Tibial nerve (tissue), 4 donors: ENCODE measurements at regions not wholly inside any gene's neighbourhood (a gene's known extent, or its start where the extent isn't known, plus 50 kb on each side); places are given as distances from the start of the nearest gene placed in this dataset.

ENCODE experiments used
- DNase-seq, 2 donors: peaks; one replicate each; pipeline ENCODE4 v3.0.0-alpha.2; 2019; ENCODE audit warnings: low spot score in 2 of 2
- H3K27ac ChIP-seq, 4 donors: fragments of 200-600 bp; sonication (generic) in 3 of 4; one replicate each; pipeline ENCODE4 v1.5.1; 2017 to 2019; ENCODE audit warnings: mild to moderate bottlenecking in 1 of 4
- H3K27me3 ChIP-seq, 2 donors: fragments of 200-600 bp; sonication (generic) in 1 of 2; one replicate each; pipeline versions ENCODE4 v1.5.1 to v1.6.0; 2017 to 2019
- H3K36me3 ChIP-seq, 3 donors: fragments of 200-600 bp; sonication (generic); one replicate each; pipeline ENCODE4 v1.5.1; 2018 to 2019
- H3K4me1 ChIP-seq, 4 donors: fragments of 200-600 bp; sonication (generic) in 3 of 4; one replicate each; pipeline ENCODE4 v1.5.1; 2017 to 2019
- H3K4me3 ChIP-seq, 4 donors: fragments of 200-600 bp; sonication (generic) in 3 of 4; one replicate each; pipeline ENCODE4 v1.5.1; 2017 to 2019; ENCODE audit warnings: mild to moderate bottlenecking in 1 of 4, moderate library complexity in 1 of 4
- H3K9me3 ChIP-seq, 4 donors: fragments of 200-600 bp; sonication (generic) in 3 of 4; one replicate each; pipeline ENCODE4 v1.5.1; 2017 to 2019
- EP300 ChIP-seq, 2 donors: sonication (generic); formaldehyde crosslinking; IDR thresholded peaks; one replicate each; pipeline ENCODE4 v1.6.1; 2017; ENCODE audit warnings: antibody characterized with exemption in 2 of 2, mild to moderate bottlenecking in 1 of 2
- POLR2A ChIP-seq, 2 donors: fragments of 450-650 bp; IDR thresholded peaks; one replicate each; pipeline ENCODE4 v1.6.1; 2017; ENCODE audit warnings: antibody characterized with exemption in 2 of 2, mild to moderate bottlenecking in 2 of 2, moderate library complexity in 2 of 2
- WGBS, 2 donors: methylation state at CpG; one replicate each; pipeline ENCODE4 v1.1.5; 2018; 5-methylcytosine and 5-hydroxymethylcytosine counted together
- TF ChIP-seq, protein P1 (sequence below), 5 experiments: fragments of 200-600 bp in 3 of 5; fragments of 450-650 bp in 2 of 5; sonication (generic) in 3 of 5; IDR thresholded peaks; one replicate each; pipeline ENCODE4 v1.5.1; 2016 to 2019; ENCODE audit warnings: antibody characterized with exemption in 5 of 5, mild to moderate bottlenecking in 3 of 5, moderate library complexity in 2 of 5

DNA sequence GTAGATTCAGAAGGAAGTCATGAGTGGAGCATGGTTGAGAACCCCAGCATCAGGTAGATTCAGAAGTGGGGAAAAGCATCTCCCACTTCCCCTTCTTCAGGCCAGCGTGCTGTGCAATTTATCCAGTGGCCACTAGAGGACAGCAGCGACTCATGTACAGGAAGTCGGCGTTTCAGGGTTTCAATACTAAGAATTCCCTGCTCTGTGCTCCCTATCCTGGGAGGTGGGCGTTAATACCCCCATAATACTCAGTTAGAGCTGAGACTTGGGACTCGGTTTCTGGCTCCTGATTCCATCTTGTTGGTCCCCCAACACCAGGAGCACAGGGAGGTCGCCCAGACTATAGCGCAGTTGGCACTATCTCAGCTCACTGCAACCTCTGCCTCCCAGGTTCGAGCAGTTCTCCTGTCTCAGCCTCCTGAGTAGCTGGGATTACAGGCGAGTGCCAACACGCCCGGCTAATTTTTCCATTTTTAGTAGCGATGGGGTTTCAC lies 75.3 kb upstream of the AMZ2 start:
- H3K27me3 ChIP-seq, result no peaks in the 10 kb centered on the region
- DNase-seq, result peak; percentile 75 to 90
- H3K36me3 ChIP-seq, result peaks cover 0 to 24% (median 0%) of the 10 kb centered on the region in 3 donors
- no peaks in the 10 kb centered on the region for H3K4me1 ChIP-seq
- 29 to 35% methylated on average over 13 of the region's 13 CpGs for WGBS, 2 donors
- no peak overlapping the region for H3K27ac ChIP-seq
- H3K9me3 ChIP-seq, result no peaks in the 10 kb centered on the region
- no peak overlapping the region for H3K4me3 ChIP-seq
- no peak for TF ChIP-seq POLR2A (IDR thresholded peaks at IDR 0.05)
- TF ChIP-seq, protein P1, sequence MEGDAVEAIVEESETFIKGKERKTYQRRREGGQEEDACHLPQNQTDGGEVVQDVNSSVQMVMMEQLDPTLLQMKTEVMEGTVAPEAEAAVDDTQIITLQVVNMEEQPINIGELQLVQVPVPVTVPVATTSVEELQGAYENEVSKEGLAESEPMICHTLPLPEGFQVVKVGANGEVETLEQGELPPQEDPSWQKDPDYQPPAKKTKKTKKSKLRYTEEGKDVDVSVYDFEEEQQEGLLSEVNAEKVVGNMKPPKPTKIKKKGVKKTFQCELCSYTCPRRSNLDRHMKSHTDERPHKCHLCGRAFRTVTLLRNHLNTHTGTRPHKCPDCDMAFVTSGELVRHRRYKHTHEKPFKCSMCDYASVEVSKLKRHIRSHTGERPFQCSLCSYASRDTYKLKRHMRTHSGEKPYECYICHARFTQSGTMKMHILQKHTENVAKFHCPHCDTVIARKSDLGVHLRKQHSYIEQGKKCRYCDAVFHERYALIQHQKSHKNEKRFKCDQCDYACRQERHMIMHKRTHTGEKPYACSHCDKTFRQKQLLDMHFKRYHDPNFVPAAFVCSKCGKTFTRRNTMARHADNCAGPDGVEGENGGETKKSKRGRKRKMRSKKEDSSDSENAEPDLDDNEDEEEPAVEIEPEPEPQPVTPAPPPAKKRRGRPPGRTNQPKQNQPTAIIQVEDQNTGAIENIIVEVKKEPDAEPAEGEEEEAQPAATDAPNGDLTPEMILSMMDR (IDR thresholded peaks at IDR 0.05), result peak; percentile 89 to 99 (median 92)
- TF ChIP-seq EP300 (IDR thresholded peaks at IDR 0.05), result peak in 1 of 2 donors; percentile 28

DNA sequence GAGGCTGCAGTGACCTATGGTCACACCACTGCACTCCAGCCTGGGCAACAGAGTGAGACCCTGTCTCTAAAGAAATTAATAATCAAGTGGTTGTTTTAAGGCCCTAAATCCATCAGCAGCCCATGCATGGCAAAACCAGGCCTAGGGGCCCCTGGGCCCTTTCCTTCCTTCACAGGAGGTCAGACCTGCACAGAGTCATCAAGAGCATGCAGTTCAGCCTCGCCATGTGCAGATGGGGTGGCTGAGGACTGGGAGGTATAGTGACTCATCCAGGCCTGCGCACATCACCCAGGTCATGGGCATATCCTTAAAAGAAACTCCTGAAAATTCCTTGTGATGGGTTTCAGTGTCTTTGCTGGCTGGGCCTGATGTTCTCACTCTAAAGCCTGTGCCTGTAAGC lies 72.4 kb upstream of the AMZ2 start:
- TF ChIP-seq EP300 (IDR thresholded peaks at IDR 0.05) (no peak), POLR2A (IDR thresholded peaks at IDR 0.05) (no peak)
- TF ChIP-seq, protein P1 (IDR thresholded peaks at IDR 0.05), result no peak
- 88 to 93% methylated on average over 2 of the region's 2 CpGs for WGBS, 2 donors
- DNase-seq, result no peak
- Histone ChIP-seq H3K27me3 (no peaks in the 10 kb centered on the region), H3K4me1 (no peaks in the 10 kb centered on the region), H3K9me3 (no peaks in the 10 kb centered on the region), H3K36me3 (peaks cover 0 to 32% (median 0%) of the 10 kb centered on the region in 3 donors), H3K27ac (no peak overlapping the region), H3K4me3 (no peak overlapping the region)

DNA sequence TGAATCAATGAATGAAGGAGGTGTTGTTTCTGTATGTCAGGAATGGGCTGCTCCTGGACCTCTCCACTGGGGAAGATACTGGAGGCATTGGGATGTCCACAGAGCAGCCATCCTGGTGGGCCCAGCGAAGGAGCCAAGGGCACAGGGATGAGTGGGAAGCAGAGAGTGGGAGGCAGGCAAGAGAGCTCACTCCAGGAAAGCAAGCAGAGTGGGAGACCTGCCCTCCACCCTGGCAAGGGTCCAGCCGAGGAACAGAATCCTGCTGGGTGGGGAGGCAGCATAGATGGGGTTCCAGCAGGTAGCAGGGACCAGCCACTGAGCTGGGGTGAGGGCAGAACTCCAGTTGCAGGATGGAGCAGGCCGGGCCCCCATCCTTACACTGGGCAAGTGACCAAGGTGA lies 71.9 kb upstream of the AMZ2 start:
- H3K4me1 ChIP-seq, result no peaks in the 10 kb centered on the region
- H3K27ac ChIP-seq, result no peak overlapping the region
- H3K36me3 ChIP-seq, result peaks cover 0 to 37% (median 0%) of the 10 kb centered on the region in 3 donors
- WGBS, 2 donors, result 74 to 93% methylated on average over 3 of the region's 3 CpGs
- no peak for DNase-seq
- no peak overlapping the region for H3K4me3 ChIP-seq
- no peaks in the 10 kb centered on the region for H3K27me3 ChIP-seq
- no peaks in the 10 kb centered on the region for H3K9me3 ChIP-seq
- TF ChIP-seq EP300 (IDR thresholded peaks at IDR 0.05), result no peak
- no peak for TF ChIP-seq POLR2A (IDR thresholded peaks at IDR 0.05)
- TF ChIP-seq, protein P1 (IDR thresholded peaks at IDR 0.05), result no peak

DNA sequence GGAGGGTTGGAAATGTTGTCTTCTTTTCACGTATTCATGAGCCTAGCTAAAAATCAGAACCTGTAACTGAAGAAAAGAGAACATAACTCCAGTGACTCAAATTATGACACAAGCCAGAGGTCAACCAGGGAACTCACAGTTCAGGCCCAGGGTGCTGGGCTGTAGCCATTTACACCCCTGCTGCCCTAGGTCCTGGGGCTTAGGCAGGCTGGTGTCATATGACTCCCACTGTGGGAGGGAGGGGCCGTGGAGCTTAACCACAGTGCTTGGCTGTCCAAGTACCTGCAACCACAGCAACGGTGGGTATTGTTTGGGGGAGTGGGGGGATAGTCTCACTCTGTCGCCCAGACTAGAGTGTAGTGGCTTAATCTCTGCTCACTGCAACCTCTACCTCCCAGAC lies 71.1 kb upstream of the AMZ2 start:
- TF ChIP-seq POLR2A (IDR thresholded peaks at IDR 0.05), result no peak
- TF ChIP-seq, protein P1 (IDR thresholded peaks at IDR 0.05), result no peak
- TF ChIP-seq EP300 (IDR thresholded peaks at IDR 0.05), result no peak
- WGBS, 2 donors, result 58 to 77% methylated on average over 4 of the region's 4 CpGs
- H3K36me3 ChIP-seq, result peaks cover 0 to 37% (median 0%) of the 10 kb centered on the region in 3 donors
- no peaks in the 10 kb centered on the region for H3K9me3 ChIP-seq
- no peak overlapping the region for H3K27ac ChIP-seq
- no peaks in the 10 kb centered on the region for H3K4me1 ChIP-seq
- no peaks in the 10 kb centered on the region for H3K27me3 ChIP-seq
- H3K4me3 ChIP-seq, result no peak overlapping the region
- DNase-seq, result no peak

DNA sequence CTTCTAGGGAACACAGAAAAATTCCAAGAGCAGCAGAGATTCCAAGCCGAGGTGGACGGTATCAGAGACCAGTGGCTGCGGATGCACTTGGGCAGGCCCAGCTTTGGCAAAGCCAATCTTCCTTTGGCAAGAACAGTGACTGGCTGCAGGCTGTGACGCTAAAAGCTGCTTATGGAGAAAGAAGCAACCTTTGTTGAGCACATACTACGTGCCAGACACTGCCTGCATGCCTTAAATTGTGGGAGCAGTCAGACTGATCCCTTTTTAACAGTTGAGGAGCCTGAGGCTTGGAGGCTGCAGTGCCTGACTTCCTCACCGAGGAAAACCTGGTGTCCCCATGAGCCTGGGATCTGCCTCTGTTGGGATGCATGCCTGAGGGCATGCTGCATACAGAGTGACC lies 69.0 kb upstream of the AMZ2 start:
- no peak for DNase-seq
- H3K36me3 ChIP-seq, result peaks cover 0 to 37% (median 0%) of the 10 kb centered on the region in 3 donors
- TF ChIP-seq EP300 (IDR thresholded peaks at IDR 0.05) (no peak), POLR2A (IDR thresholded peaks at IDR 0.05) (no peak)
- TF ChIP-seq, protein P1 (IDR thresholded peaks at IDR 0.05), result no peak
- no peaks in the 10 kb centered on the region for H3K9me3 ChIP-seq
- H3K27ac ChIP-seq, result no peak overlapping the region
- 84 to 85% methylated on average over 6 of the region's 6 CpGs for WGBS, 2 donors
- no peak overlapping the region for H3K4me3 ChIP-seq
- no peaks in the 10 kb centered on the region for H3K27me3 ChIP-seq
- peaks cover 0 to under 1% (median 0%) of the 10 kb centered on the region in 4 donors for H3K4me1 ChIP-seq
